Fibroblast of lung (primary cell): ENCODE measurements at regions not wholly inside any gene's neighbourhood (a gene's known extent, or its start where the extent isn't known, plus 50 kb on each side); places are given as distances from the start of the nearest gene placed in this dataset.

ENCODE experiments used
- DNase-seq, 2 donors: peaks; one replicate each; pipeline versions ENCODE4 v3.0.0 to v3.0.0-alpha.2; 2010; ENCODE audit warnings: low read depth in 2 of 2
- H2AFZ ChIP-seq: 2 replicates; pipeline ENCODE4 v1.5.1; 2012; ENCODE audit warnings: low read length, control low read depth, inconsistent platforms
- H3K27ac ChIP-seq: 2 replicates; pipeline ENCODE4 v1.5.1; 2011; ENCODE audit warnings: low read length, control low read depth; ENCODE audit not compliant: insufficient read depth
- H3K27me3 ChIP-seq: 2 replicates; pipeline ENCODE4 v1.5.1; 2011; ENCODE audit warnings: mild to moderate bottlenecking, low read length; ENCODE audit not compliant: control insufficient read depth, insufficient read depth
- H3K36me3 ChIP-seq: 2 replicates; pipeline ENCODE4 v1.5.1; 2011; ENCODE audit warnings: low read length; ENCODE audit not compliant: control insufficient read depth, insufficient read depth
- H3K4me1 ChIP-seq: 2 replicates; pipeline ENCODE4 v1.5.1; 2011; ENCODE audit warnings: low read length; ENCODE audit not compliant: control insufficient read depth, insufficient read depth; ENCODE audit errors: extremely low read depth
- H3K4me2 ChIP-seq: 2 replicates; pipeline ENCODE4 v1.5.1; 2011; ENCODE audit warnings: low read length, control low read depth; ENCODE audit not compliant: insufficient read depth; ENCODE audit errors: extremely low read depth
- H3K4me3 ChIP-seq, 4 experiments: fragments of 200-600 bp in 1 of 4; sonication (generic) in 1 of 4; replicated peaks in 1 of 4; 2 replicates each; pipeline ENCODE4 v1.5.1; 2011 to 2016; ENCODE audit warnings: low read length in 4 of 4, low read depth in 3 of 4, mild to moderate bottlenecking in 3 of 4, control low read depth in 2 of 4, inconsistent platforms in 1 of 4, mixed read lengths in 1 of 4; ENCODE audit not compliant: insufficient read depth in 1 of 4; ENCODE audit errors: control extremely low read depth in 1 of 4
- H3K79me2 ChIP-seq: 2 replicates; pipeline ENCODE4 v1.5.1; 2012; ENCODE audit warnings: mild to moderate bottlenecking, low read length, inconsistent platforms; ENCODE audit not compliant: control insufficient read depth, insufficient read depth
- H3K9ac ChIP-seq: 2 replicates; pipeline ENCODE4 v1.5.1; 2011; ENCODE audit warnings: mild to moderate bottlenecking, low read length, control low read depth; ENCODE audit not compliant: insufficient read depth
- H3K9me3 ChIP-seq: 2 replicates; pipeline ENCODE4 v1.5.1; 2012; ENCODE audit warnings: low read depth, low read length; ENCODE audit not compliant: control insufficient read depth, insufficient read depth
- H4K20me1 ChIP-seq: 2 replicates; pipeline ENCODE4 v1.5.1; 2011; ENCODE audit warnings: low read length; ENCODE audit not compliant: control insufficient read depth, insufficient read depth; ENCODE audit errors: extremely low read depth
- CTCF ChIP-seq, 2 donors: IDR thresholded peaks in 1 of 2; conservative IDR thresholded peaks in 1 of 2; 1 replicate in 1 of 2; 2 replicates in 1 of 2; pipeline ENCODE4 v1.5.1; 2011 to 2012; ENCODE audit warnings: low read length in 2 of 2, control low read depth in 1 of 2, inconsistent platforms in 1 of 2, low read depth in 1 of 2, mild to moderate bottlenecking in 1 of 2
- EZH2 ChIP-seq: IDR thresholded peaks from 2 replicates; pipeline ENCODE4 v1.5.1; 2012; ENCODE audit warnings: low read length, control low read depth, mild to moderate bottlenecking; ENCODE audit errors: missing control alignments

- Histone ChIP-seq H3K4me3 (no peak overlapping the region), H3K36me3 (no peaks in the 10 kb centered on the region), H2AFZ (no peak overlapping the region), H3K4me1 (peaks cover 6% of the 10 kb centered on the region), H3K9ac (no peak overlapping the region), H4K20me1 (no peaks in the 10 kb centered on the region), H3K27ac (no peak overlapping the region), H3K79me2 (no peaks in the 10 kb centered on the region), H3K27me3 (peaks cover 2% of the 10 kb centered on the region), H3K9me3 (no peaks in the 10 kb centered on the region), H3K4me2 (no peak overlapping the region)
- no peak for TF ChIP-seq CTCF (conservative IDR thresholded peaks at IDR 0.05 in 1 of 2, IDR thresholded peaks at IDR 0.05 in 1 of 2; ENCODE audit: low read depth in 1 of 2, low read length in 2 of 2)
- no peak for TF ChIP-seq EZH2
- no peak for DNase-seq
Measured at GRCh38 chr9:14427419-14427818, 113.5 kb upstream of the NFIB start.

GRCh38 chr9:14424983-14425382 lies 111.0 kb upstream of the NFIB start:
- peaks cover 6% of the 10 kb centered on the region for H3K4me1 ChIP-seq
- no peaks in the 10 kb centered on the region for H3K36me3 ChIP-seq
- H3K4me2 ChIP-seq: no peak overlapping the region
- no peaks in the 10 kb centered on the region for H4K20me1 ChIP-seq
- H3K27me3 ChIP-seq: peaks cover 2% of the 10 kb centered on the region
- no peak overlapping the region for H3K27ac ChIP-seq
- H3K9me3 ChIP-seq: no peaks in the 10 kb centered on the region
- no peak overlapping the region for H2AFZ ChIP-seq
- peak in 1 of 2 donors; percentile 30 for DNase-seq
- no peak overlapping the region for H3K4me3 ChIP-seq
- TF ChIP-seq CTCF (conservative IDR thresholded peaks at IDR 0.05 in 1 of 2, IDR thresholded peaks at IDR 0.05 in 1 of 2; ENCODE audit: low read depth in 1 of 2, low read length in 2 of 2): no peak
- no peak for TF ChIP-seq EZH2
- H3K9ac ChIP-seq: no peak overlapping the region
- H3K79me2 ChIP-seq: no peaks in the 10 kb centered on the region

- Histone ChIP-seq H3K27me3 (peaks cover 5% of the 10 kb centered on the region), H3K36me3 (no peaks in the 10 kb centered on the region), H3K9me3 (no peaks in the 10 kb centered on the region), H3K27ac (peak overlapping the region; percentile 39), H2AFZ (no peak overlapping the region), H4K20me1 (no peaks in the 10 kb centered on the region), H3K79me2 (no peaks in the 10 kb centered on the region), H3K9ac (no peak overlapping the region), H3K4me1 (peaks cover 6% of the 10 kb centered on the region), H3K4me2 (peak overlapping the region; percentile 77), H3K4me3 (no peak overlapping the region)
- no peak for TF ChIP-seq EZH2
- TF ChIP-seq CTCF (conservative IDR thresholded peaks at IDR 0.05 in 1 of 2, IDR thresholded peaks at IDR 0.05 in 1 of 2; ENCODE audit: low read depth in 1 of 2, low read length in 2 of 2): no peak
- DNase-seq: no peak
Measured at GRCh38 chr9:14424289-14424688, 110.3 kb upstream of the NFIB start.
